Naive thymus-derived CD8-positive, alpha-beta T cell (primary cell): ENCODE measurements at regions not wholly inside any gene's neighbourhood (a gene's known extent, or its start where the extent isn't known, plus 50 kb on each side); places are given as distances from the start of the nearest gene placed in this dataset.

ENCODE experiments used
- ATAC-seq, 2 donors: fragments of 150-1000 bp; cut with Tn5 transposase in 1 of 2; sonication (Bioruptor Pico), chemical (Tn5 transposase) in 1 of 2; 1 replicate in 1 of 2; 2 replicates in 1 of 2; pipeline ENCODE4 v1.10.0; 2021; ENCODE audit warnings: mild to moderate bottlenecking in 2 of 2, moderate library complexity in 2 of 2
- POLR2A ChIA-PET: fragments of 350-600 bp; sonication (Branson Sonifier 250); formaldehyde crosslinking; loops from one replicate; lab custom pipeline; 2021; ENCODE audit warnings: antibody characterized with exemption; lab: Charles Lee
- DNase-seq, 10 donors: peaks; one replicate each; pipeline versions ENCODE4 v3.0.0 to v3.0.0-alpha.2; 2020 to 2022
- H3K27ac Mint-ChIP-seq, 10 donors: one replicate each; pipeline ENCODE4 v1.8.0; 2020 to 2022; ENCODE audit warnings: mild to moderate bottlenecking in 10 of 10, mixed read lengths in 10 of 10, moderate library complexity in 4 of 10, inconsistent platforms in 1 of 10
- H3K27me3 Mint-ChIP-seq, 5 donors: one replicate each; pipeline ENCODE4 v1.8.0; 2021 to 2022; ENCODE audit warnings: mixed read lengths in 5 of 5
- H3K36me3 Mint-ChIP-seq, 3 donors: one replicate each; pipeline ENCODE4 v1.8.0; 2020 to 2022; ENCODE audit warnings: mixed read lengths in 3 of 3, mild to moderate bottlenecking in 2 of 3, inconsistent platforms in 1 of 3
- H3K4me1 Mint-ChIP-seq, 4 donors: one replicate each; pipeline ENCODE4 v1.8.0; 2021 to 2022; ENCODE audit warnings: mixed read lengths in 4 of 4
- H3K4me3 Mint-ChIP-seq, 10 donors: one replicate each; pipeline ENCODE4 v1.8.0; 2020 to 2022; ENCODE audit warnings: mild to moderate bottlenecking in 10 of 10, mixed read lengths in 10 of 10, moderate library complexity in 6 of 10, inconsistent platforms in 1 of 10
- H3K9me3 Mint-ChIP-seq, 9 donors: one replicate each; pipeline ENCODE4 v1.8.0; 2020 to 2022; ENCODE audit warnings: mixed read lengths in 9 of 9, mild to moderate bottlenecking in 3 of 9, inconsistent platforms in 1 of 9, moderate library complexity in 1 of 9

GRCh38 chr21:31502537-31503143, 156.9 kb upstream of the SOD1 start:
- ATAC-seq: no peak
- peak overlapping the region in 2 of 10 donors; percentile 24 to 35 for H3K27ac Mint-ChIP-seq
- POLR2A ChIA-PET: no interaction called here
- no peak overlapping the region for H3K4me3 Mint-ChIP-seq
- H3K27me3 Mint-ChIP-seq: no peaks in the 10 kb centered on the region
- H3K4me1 Mint-ChIP-seq: peaks cover 9 to 21% (median 18%) of the 10 kb centered on the region in 4 donors
- no peaks in the 10 kb centered on the region for H3K36me3 Mint-ChIP-seq
- no peak for DNase-seq
- H3K9me3 Mint-ChIP-seq: no peaks in the 10 kb centered on the region

- POLR2A ChIA-PET: no interaction called here
- no peak for DNase-seq
- H3K27me3 Mint-ChIP-seq: no peaks in the 10 kb centered on the region
- no peaks in the 10 kb centered on the region for H3K36me3 Mint-ChIP-seq
- ATAC-seq: no peak
- H3K27ac Mint-ChIP-seq: no peak overlapping the region
- peaks cover 7 to 18% (median 17%) of the 10 kb centered on the region in 4 donors for H3K4me1 Mint-ChIP-seq
- H3K4me3 Mint-ChIP-seq: no peak overlapping the region
- no peaks in the 10 kb centered on the region for H3K9me3 Mint-ChIP-seq
Measured at GRCh38 chr21:31501926-31502325, 157.6 kb upstream of the SOD1 start.

- no peaks in the 10 kb centered on the region for H3K27me3 Mint-ChIP-seq
- peak overlapping the region in 2 of 10 donors; percentile 33 to 78 for H3K27ac Mint-ChIP-seq
- DNase-seq (no peak), ATAC-seq (no peak)
- H3K36me3 Mint-ChIP-seq: no peaks in the 10 kb centered on the region
- H3K9me3 Mint-ChIP-seq: no peaks in the 10 kb centered on the region
- H3K4me3 Mint-ChIP-seq: no peak overlapping the region
- peaks cover 3 to 9% (median 9%) of the 10 kb centered on the region in 4 donors for H3K4me1 Mint-ChIP-seq
- POLR2A ChIA-PET: no interaction called here
Measured at GRCh38 chr21:31500982-31501381, 156.9 kb upstream of the TIAM1 start.

GRCh38 chr21:31500071-31500470, 156.0 kb upstream of the TIAM1 start:
- Mint-ChIP-seq H3K36me3 (no peaks in the 10 kb centered on the region), H3K4me1 (peaks cover 1 to 2% (median 2%) of the 10 kb centered on the region in 4 donors), H3K27me3 (no peaks in the 10 kb centered on the region), H3K4me3 (no peak overlapping the region), H3K9me3 (no peaks in the 10 kb centered on the region), H3K27ac (no peak overlapping the region)
- DNase-seq (no peak), ATAC-seq (no peak)
- POLR2A ChIA-PET: no interaction called here

GRCh38 chr21:31498985-31499384, 154.9 kb upstream of the TIAM1 start:
- H3K9me3 Mint-ChIP-seq: no peaks in the 10 kb centered on the region
- peaks cover 0 to 2% (median 2%) of the 10 kb centered on the region in 4 donors for H3K4me1 Mint-ChIP-seq
- DNase-seq (no peak), ATAC-seq (no peak)
- H3K27me3 Mint-ChIP-seq: no peaks in the 10 kb centered on the region
- H3K36me3 Mint-ChIP-seq: peaks cover 0 to 2% (median 0%) of the 10 kb centered on the region in 3 donors
- POLR2A ChIA-PET: no interaction called here
- H3K27ac Mint-ChIP-seq: peak overlapping the region in 1 of 10 donors; percentile 57
- no peak overlapping the region for H3K4me3 Mint-ChIP-seq

- no peaks in the 10 kb centered on the region for H3K27me3 Mint-ChIP-seq
- peaks cover 0 to 2% (median 0%) of the 10 kb centered on the region in 3 donors for H3K36me3 Mint-ChIP-seq
- no peak for ATAC-seq
- H3K9me3 Mint-ChIP-seq: no peaks in the 10 kb centered on the region
- POLR2A ChIA-PET: no interaction called here
- no peak for DNase-seq
- peaks cover 0 to 4% (median 2%) of the 10 kb centered on the region in 4 donors for H3K4me1 Mint-ChIP-seq
- no peak overlapping the region for H3K4me3 Mint-ChIP-seq
- peak overlapping the region in 1 of 10 donors; percentile 48 for H3K27ac Mint-ChIP-seq
Measured at GRCh38 chr21:31497914-31498313, 153.9 kb upstream of the TIAM1 start.

- POLR2A ChIA-PET: interaction anchor here (0.6 kb wide), 1 partner anchor 226 kb away, joined by 3 read pairs; no protein-coding TSS in a partner anchor
- DNase-seq: no peak
- Mint-ChIP-seq H3K9me3 (no peaks in the 10 kb centered on the region), H3K4me3 (no peak overlapping the region), H3K36me3 (peaks cover 0 to 2% (median 0%) of the 10 kb centered on the region in 3 donors), H3K4me1 (peaks cover 0 to 7% (median 2%) of the 10 kb centered on the region in 4 donors), H3K27ac (peak overlapping the region in 1 of 10 donors; percentile 55), H3K27me3 (no peaks in the 10 kb centered on the region)
- no peak for ATAC-seq
Measured at GRCh38 chr21:31493350-31493880, 149.4 kb upstream of the TIAM1 start.

- peaks cover 0 to 7% (median 2%) of the 10 kb centered on the region in 4 donors for H3K4me1 Mint-ChIP-seq
- peaks cover 0 to 2% (median 0%) of the 10 kb centered on the region in 3 donors for H3K36me3 Mint-ChIP-seq
- POLR2A ChIA-PET: no interaction called here
- no peak overlapping the region for H3K4me3 Mint-ChIP-seq
- no peak for DNase-seq
- H3K27ac Mint-ChIP-seq: no peak overlapping the region
- H3K9me3 Mint-ChIP-seq: peaks cover 0 to 1% (median 0%) of the 10 kb centered on the region in 9 donors
- no peak for ATAC-seq
- no peaks in the 10 kb centered on the region for H3K27me3 Mint-ChIP-seq
Measured at GRCh38 chr21:31491617-31492016, 147.6 kb upstream of the TIAM1 start.

GRCh38 chr21:31490443-31490842, 146.4 kb upstream of the TIAM1 start:
- ATAC-seq (no peak), DNase-seq (no peak)
- peaks cover 0 to 7% (median 0%) of the 10 kb centered on the region in 3 donors for H3K36me3 Mint-ChIP-seq
- H3K27ac Mint-ChIP-seq: peak overlapping the region in 2 of 10 donors; percentile 28 to 84
- POLR2A ChIA-PET: no interaction called here
- H3K4me1 Mint-ChIP-seq: peaks cover 0 to 7% (median 2%) of the 10 kb centered on the region in 4 donors
- no peak overlapping the region for H3K4me3 Mint-ChIP-seq
- peaks cover 0 to 7% (median 0%) of the 10 kb centered on the region in 9 donors for H3K9me3 Mint-ChIP-seq
- no peaks in the 10 kb centered on the region for H3K27me3 Mint-ChIP-seq

GRCh38 chr21:31489726-31490125, 145.7 kb upstream of the TIAM1 start:
- Mint-ChIP-seq H3K27ac (peak overlapping the region in 1 of 10 donors; percentile 53), H3K27me3 (no peaks in the 10 kb centered on the region), H3K36me3 (peaks cover 0 to 10% (median 6%) of the 10 kb centered on the region in 3 donors), H3K9me3 (peaks cover 2 to 13% (median 6%) of the 10 kb centered on the region in 9 donors), H3K4me1 (peaks cover 0 to 7% (median 2%) of the 10 kb centered on the region in 4 donors), H3K4me3 (no peak overlapping the region)
- no peak for DNase-seq
- POLR2A ChIA-PET: no interaction called here
- ATAC-seq: no peak

GRCh38 chr21:31489014-31489413, 145.0 kb upstream of the TIAM1 start:
- POLR2A ChIA-PET: interaction anchor here (0.9 kb wide), 1 partner anchor 18 kb away, joined by 3 read pairs; no protein-coding TSS in a partner anchor
- H3K27ac Mint-ChIP-seq: peak overlapping the region in 1 of 10 donors; percentile 35
- peaks cover 0 to 7% (median 2%) of the 10 kb centered on the region in 4 donors for H3K4me1 Mint-ChIP-seq
- no peak for ATAC-seq
- H3K9me3 Mint-ChIP-seq: peaks cover 3 to 17% (median 9%) of the 10 kb centered on the region in 9 donors
- H3K4me3 Mint-ChIP-seq: no peak overlapping the region
- H3K27me3 Mint-ChIP-seq: no peaks in the 10 kb centered on the region
- no peak for DNase-seq
- peaks cover 0 to 13% (median 8%) of the 10 kb centered on the region in 3 donors for H3K36me3 Mint-ChIP-seq

GRCh38 chr21:31484219-31484618, 140.2 kb upstream of the TIAM1 start:
- Mint-ChIP-seq H3K27ac (peak overlapping the region in 1 of 10 donors; percentile 31), H3K27me3 (no peaks in the 10 kb centered on the region), H3K36me3 (peaks cover 0 to 19% (median 17%) of the 10 kb centered on the region in 3 donors), H3K9me3 (peaks cover 8 to 38% (median 16%) of the 10 kb centered on the region in 9 donors), H3K4me3 (no peak overlapping the region), H3K4me1 (peaks cover 0 to 5% (median 0%) of the 10 kb centered on the region in 4 donors)
- no peak for ATAC-seq
- POLR2A ChIA-PET: no interaction called here
- no peak for DNase-seq

GRCh38 chr21:31483146-31483545, 139.1 kb upstream of the TIAM1 start:
- peaks cover 0 to 1% (median 0%) of the 10 kb centered on the region in 4 donors for H3K4me1 Mint-ChIP-seq
- H3K36me3 Mint-ChIP-seq: peaks cover 0 to 19% (median 17%) of the 10 kb centered on the region in 3 donors
- H3K27me3 Mint-ChIP-seq: no peaks in the 10 kb centered on the region
- peaks cover 8 to 38% (median 16%) of the 10 kb centered on the region in 9 donors for H3K9me3 Mint-ChIP-seq
- POLR2A ChIA-PET: no interaction called here
- no peak for ATAC-seq
- no peak overlapping the region for H3K27ac Mint-ChIP-seq
- DNase-seq: no peak
- H3K4me3 Mint-ChIP-seq: no peak overlapping the region
